OCI-LY7 (cell line): ENCODE measurements at regions not wholly inside any gene's neighbourhood (a gene's known extent, or its start where the extent isn't known, plus 50 kb on each side); places are given as distances from the start of the nearest gene placed in this dataset.
"Not testable (repeated sequence)": the region's sequence is repeated elsewhere in the genome, so short reads cannot be mapped to it uniquely, and the experiment has no call there.

Source experiments
- CTCF ChIP-seq: fragments of 200-600 bp; sonication (generic); conservative IDR thresholded peaks from 2 replicates; pipeline ENCODE4 v1.5.1; 2014; ENCODE audit warnings: mild to moderate bottlenecking, antibody characterized with exemption, low read length, moderate library complexity, mixed read lengths
- EZH2phosphoT487 ChIP-seq: fragments of 200-600 bp; sonication (generic); IDR thresholded peaks from 2 replicates; pipeline ENCODE4 v1.6.1; 2018; ENCODE audit warnings: low read depth, borderline replicate concordance, mild to moderate bottlenecking, mixed run types, antibody characterized with exemption, low read length, moderate library complexity, mixed read lengths

DNA sequence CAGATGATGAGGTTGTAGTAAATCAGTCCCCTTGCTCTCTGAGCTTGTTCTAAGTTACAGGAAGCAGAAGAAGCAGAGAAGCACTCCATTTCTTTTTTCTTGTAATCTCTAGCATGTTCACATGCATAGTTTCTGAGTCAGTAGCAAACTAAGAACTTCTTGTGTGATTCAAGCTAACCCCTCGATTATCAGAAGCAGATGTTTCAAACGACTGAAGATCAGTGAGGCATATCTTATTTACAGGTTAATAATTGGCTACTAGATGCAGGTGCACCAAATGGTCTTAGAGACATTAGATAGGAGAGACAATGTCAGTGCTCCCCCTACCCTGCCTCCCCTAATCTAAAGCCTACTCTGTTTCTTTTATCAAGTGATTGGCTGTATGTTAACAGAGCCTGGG, 64.2 kb downstream of the FOXD4L1 start:
- not testable (repeated sequence) for TF ChIP-seq CTCF, EZH2phosphoT487
